Coronary artery (tissue), 2 donors: ENCODE measurements at regions not wholly inside any gene's neighbourhood (a gene's known extent, or its start where the extent isn't known, plus 50 kb on each side); places are given as distances from the start of the nearest gene placed in this dataset.

ENCODE experiments used
- DNase-seq: peaks from one replicate; pipeline ENCODE4 v3.0.0-alpha.2; 2017; ENCODE audit warnings: low spot score
- H3K27ac ChIP-seq, 2 donors: fragments of 200-600 bp; sonication (generic); one replicate each; pipeline ENCODE4 v1.5.1; 2016 to 2019
- H3K4me3 ChIP-seq: fragments of 200-600 bp; sonication (generic); 2 replicates; pipeline ENCODE4 v1.5.1; 2016; ENCODE audit warnings: mild to moderate bottlenecking, moderate library complexity
- CTCF ChIP-seq: fragments of 200-600 bp; sonication (generic); IDR thresholded peaks from one replicate; pipeline ENCODE4 v1.5.1; 2019; ENCODE audit warnings: antibody characterized with exemption

GRCh38 chr2:22616031-22616430, 768.9 kb upstream of the KLHL29 start:
- no peak for DNase-seq
- Histone ChIP-seq H3K27ac (no peak overlapping the region), H3K4me3 (no peak overlapping the region)
- no peak for TF ChIP-seq CTCF

- Histone ChIP-seq H3K4me3 (no peak overlapping the region), H3K27ac (no peak overlapping the region)
- TF ChIP-seq CTCF: no peak
- no peak for DNase-seq
Observed at GRCh38 chr2:22623620-22624019, 761.4 kb upstream of the KLHL29 start.

GRCh38 chr2:22626621-22627020, 758.4 kb upstream of the KLHL29 start:
- TF ChIP-seq CTCF: no peak

GRCh38 chr2:22628221-22628620, 756.8 kb upstream of the KLHL29 start:
- DNase-seq: no peak

More at GRCh38 chr2:22626621-22627020, 758.4 kb upstream of the KLHL29 start:
- H3K4me3 ChIP-seq: no peak overlapping the region
- DNase-seq: no peak
- no peak overlapping the region for H3K27ac ChIP-seq

GRCh38 chr2:22628906-22629305, 756.1 kb upstream of the KLHL29 start:
- no peak for DNase-seq
- no peak for TF ChIP-seq CTCF
- Histone ChIP-seq H3K4me3 (no peak overlapping the region), H3K27ac (no peak overlapping the region)

More at GRCh38 chr2:22628221-22628620, 756.8 kb upstream of the KLHL29 start:
- H3K27ac ChIP-seq: no peak overlapping the region
- no peak overlapping the region for H3K4me3 ChIP-seq
- TF ChIP-seq CTCF: no peak

GRCh38 chr2:22634167-22634566, 750.8 kb upstream of the KLHL29 start:
- TF ChIP-seq CTCF: no peak
- DNase-seq: no peak
- Histone ChIP-seq H3K27ac (no peak overlapping the region), H3K4me3 (no peak overlapping the region)

GRCh38 chr2:22656426-22656825, 728.6 kb upstream of the KLHL29 start:
- DNase-seq: no peak
- no peak for TF ChIP-seq CTCF
- no peak overlapping the region for H3K27ac ChIP-seq
- no peak overlapping the region for H3K4me3 ChIP-seq
